ENCODE measurements at regions not wholly inside any gene's neighbourhood (a gene's known extent, or its start where the extent isn't known, plus 50 kb on each side); places are given as distances from the start of the nearest gene placed in this dataset.
A peak's percentile ranks its signal among the peaks of the same experiment; 100 is the strongest.
"Not testable (repeated sequence)": the region's sequence is repeated elsewhere in the genome, so short reads cannot be mapped to it uniquely, and the experiment has no call there.

DNA sequence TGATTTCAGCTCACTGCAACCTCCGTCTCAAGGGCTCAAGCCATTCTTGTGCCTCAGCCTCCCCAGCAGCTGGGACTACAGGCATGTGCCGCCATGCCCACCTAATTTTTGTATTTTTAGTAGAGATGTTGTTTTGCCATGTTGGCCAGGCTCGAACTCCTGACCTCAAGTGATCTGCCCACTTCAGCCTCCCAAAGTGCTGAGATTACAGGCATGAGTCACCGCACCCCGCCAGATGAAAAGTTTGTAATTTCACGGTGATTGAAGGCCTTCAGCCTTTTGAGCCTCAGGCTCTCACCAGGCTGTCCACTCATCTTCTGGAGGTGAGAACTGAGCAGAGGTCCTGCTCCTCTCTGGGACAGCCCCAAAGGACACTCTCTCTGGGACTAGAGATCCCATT, 103.2 kb downstream of the HIF1AN start:
- peak; percentile 15 for DNase-seq (ENCODE audit: low read depth)

DNA sequence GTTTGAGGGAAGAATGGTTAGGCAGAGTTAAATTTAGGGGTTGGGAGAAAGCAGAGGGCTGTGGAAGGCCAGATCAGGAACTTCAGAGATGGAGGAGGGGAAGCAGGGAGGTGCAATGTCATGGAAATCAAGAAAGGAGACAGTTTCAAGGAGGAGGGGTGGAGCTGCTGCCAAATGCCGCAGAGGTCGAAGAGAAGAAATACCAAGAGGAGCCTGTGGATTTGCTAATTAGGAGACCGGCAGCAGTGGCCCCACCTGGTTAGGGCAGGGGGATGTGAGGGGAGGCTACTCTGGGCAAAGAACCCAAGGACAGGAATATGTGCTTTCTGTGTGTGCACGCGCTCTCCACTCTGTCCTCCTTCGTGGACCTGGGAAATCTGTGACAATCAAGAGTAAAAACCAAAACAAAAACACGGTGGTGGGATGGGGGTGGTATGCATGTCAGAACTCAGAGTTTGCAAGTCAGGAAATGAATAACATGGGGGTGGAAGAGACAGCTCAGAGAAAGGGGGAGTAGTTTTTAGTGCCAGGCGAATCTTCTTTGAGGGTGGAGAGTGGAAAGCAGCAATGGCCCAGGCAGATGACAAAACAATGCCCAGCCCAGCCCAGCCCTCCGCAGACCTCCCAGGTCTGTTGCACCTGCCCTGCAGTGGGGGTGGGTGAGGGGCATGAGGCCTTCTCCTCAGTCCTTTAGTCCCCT, 102.9 kb upstream of the PAX2 start:
- no peak for DNase-seq (ENCODE audit: low read depth)

DNA sequence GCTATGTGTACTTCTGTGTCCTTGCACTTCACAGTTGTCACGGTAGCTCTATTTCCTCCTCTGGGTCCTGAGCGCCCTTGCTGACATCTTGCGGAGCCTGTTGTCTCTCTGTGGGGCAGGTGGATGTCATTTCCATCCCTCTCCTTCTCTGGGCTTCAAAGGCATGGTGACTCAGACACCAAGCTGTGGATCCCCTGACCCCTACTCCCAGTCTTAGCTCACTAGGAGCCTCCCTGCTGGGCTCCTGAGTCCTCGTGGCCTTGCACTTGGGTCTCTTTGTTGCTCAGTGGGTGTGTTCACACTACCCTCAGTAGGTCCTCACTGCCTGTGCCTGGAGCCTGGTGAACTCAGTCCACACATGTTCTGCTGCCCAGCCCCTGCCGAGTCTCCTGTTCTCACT, 100.3 kb upstream of the PAX2 start:
- DNase-seq (ENCODE audit: low read depth): no peak

DNA sequence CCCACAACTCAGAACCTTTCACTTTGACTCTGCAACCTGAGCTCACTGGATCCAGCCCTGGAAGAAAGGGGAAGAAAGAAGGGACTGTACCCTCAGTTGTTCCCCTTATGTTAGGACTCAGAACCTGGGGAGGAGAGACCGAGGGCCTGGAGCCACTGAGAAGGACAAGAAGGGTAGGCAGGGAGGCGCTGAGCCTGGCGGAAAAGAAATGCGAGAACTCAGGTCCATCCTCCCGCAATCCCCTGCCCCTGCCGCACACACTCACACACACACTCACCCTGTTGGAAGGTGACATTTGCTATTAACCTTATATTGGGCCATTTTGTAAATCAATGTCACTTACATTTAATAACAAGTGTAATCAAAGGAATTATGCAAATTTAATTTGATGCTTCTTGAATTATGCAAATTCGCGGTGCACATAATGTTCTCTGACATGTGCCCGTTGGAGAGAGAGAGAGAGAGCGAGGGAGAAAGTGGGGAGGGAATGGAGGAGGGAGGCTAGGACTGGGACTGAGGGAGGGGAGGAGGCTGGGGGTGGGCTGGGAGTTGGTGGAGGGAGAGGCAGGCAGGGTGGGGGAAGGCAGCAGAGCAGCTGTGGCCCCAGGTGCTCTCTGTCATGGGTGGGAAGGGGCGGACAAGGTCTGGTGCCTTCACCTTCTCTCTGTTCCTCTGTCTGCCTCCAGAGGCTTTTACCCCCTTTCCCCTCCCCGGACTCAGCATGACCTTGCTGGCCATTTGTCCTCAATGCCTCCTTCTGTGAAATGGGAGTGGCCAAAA, 99.6 kb upstream of the PAX2 start:
- DNase-seq (ENCODE audit: low read depth): no peak

DNA sequence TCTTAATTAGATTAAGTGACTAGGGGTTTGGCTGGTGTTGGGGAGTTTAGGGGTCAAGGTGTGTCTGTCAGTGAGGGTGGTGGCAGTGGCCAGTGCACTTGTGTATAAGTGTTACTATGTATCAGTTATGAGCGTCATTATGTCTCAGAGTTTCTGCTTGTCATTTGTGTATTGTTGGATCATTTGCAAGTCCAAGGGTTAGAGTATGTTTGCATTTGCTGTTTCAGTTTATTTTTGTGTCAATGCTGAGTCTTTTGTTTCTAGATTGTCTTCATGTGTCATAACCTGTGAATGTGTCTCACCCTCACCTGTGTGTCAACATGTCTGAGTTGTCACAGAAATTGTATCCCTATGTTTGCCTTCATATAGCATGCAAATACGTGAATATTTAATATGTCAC, 97.5 kb upstream of the PAX2 start:
- DNase-seq (ENCODE audit: low read depth): no peak

DNA sequence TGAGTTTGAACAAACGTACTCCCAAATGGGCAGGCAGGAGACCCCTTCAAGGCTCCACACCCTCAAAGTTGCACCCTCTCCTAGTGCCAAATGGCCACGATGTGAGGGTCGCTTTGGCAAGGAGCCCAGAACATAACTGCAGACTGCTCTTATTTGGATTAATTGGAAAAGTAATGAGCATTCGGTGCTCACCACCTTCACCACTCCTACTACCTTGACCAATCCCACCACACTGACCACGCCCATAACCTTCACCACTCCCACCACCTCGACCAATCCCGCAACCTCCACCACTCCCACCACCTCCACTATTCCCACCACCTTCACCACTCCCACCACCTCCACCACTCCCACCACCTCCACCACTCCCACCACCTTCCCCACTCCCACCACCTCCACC, 94.7 kb upstream of the PAX2 start:
- no peak for DNase-seq (ENCODE audit: low read depth)

DNA sequence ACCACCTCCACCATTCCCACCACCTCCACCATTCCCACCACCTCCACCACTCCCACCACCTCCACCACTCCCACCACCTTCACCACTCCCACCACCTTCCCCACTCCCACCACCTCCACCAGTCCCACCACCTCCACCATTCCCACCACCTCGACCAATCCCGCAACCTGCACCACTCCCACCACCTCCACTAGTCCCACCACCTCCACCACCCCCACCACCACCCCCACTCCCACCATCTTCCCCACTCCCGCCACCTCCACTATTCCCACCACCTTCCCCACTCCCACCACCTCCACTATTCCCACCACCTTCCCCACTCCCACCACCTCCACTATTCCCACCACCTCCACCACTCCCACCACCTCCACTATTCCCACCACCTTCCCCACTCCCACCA, 94.3 kb upstream of the PAX2 start:
- not testable (repeated sequence) for DNase-seq (ENCODE audit: low read depth)

DNA sequence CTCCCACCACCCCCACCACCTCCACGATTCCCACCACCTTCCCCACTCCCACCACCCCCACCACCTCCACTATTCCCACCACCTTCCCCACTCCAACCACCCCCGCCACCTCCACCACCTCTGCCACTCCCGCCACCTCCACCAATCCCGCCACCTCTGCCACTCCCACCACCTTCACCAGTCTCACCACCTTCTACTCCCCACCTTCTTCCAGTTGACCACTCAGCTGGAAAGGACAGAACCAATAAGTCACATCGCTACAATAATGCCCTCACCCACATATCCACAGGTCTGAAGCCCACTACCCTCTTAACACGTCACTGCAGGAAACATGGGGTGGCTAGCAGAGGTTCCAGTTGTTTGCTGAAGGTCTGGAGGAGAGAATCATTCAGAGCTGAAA, 93.5 kb upstream of the PAX2 start:
- DNase-seq (ENCODE audit: low read depth): no peak

DNA sequence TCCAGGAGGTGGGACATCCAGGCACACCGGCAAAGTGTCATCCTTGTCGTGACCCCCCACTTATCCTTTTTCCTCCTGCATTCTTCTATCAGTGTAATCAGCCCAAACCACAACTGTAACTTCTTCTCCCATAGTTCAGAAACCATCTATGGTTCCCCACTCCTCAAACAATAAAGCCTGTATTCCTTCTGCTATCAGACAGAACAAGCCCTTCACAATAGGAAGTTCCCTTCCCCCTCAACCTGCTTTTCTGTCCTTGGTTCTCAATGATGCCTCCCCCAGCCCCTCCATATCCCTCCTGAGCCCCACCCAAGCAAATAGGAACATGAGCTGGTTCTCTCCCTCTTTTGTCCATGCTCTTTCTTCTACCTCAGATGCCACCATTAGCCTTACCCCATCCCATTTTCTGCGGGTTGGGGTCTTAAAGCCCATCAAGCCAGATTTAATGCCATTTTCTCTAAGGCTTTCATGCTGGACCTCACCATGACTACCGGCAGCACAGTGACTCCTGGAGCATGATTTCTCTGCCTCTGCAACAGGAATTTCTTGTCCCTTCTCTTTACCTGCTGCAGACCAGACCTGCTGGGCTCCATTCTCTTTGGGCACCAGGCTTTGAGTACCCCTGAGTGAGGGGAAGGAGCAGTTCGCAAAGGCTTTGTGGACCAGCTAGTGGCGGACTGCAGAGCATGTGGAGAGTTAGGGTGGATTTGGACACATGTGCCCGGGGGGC, 92.8 kb upstream of the PAX2 start:
- DNase-seq (ENCODE audit: low read depth): no peak

DNA sequence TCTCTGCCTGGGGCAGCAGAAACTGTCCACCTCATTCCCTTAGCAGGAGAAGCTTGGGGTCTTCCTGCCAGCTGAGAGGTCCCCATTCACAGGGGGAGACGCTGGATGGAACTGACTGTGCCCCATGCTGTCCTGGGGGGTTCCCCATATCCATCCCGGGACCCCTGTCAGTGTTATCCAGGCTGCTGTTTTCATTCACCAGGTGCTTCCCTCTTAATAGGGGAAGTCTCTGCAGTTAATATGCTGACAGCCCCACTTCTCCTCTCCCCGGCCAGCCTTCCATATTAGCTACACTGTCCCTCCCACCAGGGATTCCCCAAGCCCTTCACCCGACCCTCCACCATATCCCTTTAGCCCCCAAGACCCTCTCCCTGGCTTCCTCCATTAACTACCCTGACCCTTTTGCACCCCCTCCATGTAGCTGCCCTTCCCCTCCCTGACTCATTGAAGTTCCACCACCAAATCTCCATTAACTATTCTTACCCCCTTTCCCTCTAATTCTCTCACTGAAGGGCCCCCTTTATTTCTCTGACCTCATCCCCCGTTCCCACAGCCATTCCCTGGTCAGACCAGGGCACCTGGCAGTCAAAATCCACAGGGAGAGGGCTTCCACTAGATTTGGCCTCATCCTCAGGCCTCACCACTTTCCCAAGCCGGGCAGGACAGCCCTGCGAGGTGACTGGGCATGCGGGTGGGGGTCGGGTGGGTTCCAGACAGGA, 92.0 kb upstream of the PAX2 start:
- no peak for DNase-seq (ENCODE audit: low read depth)

DNA sequence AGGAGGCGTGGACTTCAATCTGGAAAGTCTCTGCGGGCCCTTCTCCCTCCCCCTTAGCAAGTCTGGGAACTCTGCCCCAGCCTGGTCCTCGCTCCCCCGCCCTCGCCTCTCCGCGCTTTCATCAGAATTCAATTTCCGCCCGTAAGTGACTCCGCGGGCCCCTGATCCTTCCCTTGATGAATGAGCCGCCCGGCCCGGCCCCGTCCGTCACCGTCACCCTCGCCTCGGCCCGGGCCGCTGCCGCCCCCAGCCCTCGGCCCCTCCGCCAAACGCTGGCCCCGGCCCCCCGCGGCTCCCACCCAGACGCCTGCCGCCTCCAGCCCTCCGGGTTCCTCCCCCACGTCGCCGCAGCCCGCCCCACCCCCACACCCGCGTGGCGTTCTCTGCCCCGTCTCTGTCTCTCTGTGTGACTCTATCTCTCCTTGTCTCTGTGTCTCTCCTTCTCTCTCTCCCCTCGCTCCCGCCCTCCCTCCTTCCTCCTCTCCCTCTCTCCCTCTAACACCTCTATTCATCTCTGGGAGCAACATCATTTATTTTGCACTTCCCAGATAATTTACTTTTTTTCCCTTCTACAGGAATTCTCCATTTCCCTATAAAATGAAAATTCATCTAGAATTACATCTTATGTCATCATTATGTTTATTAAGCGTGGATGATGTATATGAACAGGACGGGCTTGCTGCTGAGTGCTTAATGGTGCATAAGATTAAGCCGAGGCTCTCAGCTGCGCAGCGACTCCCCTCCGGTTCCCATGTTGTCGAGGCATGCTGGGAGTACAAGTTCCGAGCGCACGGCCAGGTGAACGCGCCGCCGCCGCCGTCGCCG, 91.2 kb upstream of the PAX2 start:
- peak; percentile 5 for DNase-seq (ENCODE audit: low read depth)

DNA sequence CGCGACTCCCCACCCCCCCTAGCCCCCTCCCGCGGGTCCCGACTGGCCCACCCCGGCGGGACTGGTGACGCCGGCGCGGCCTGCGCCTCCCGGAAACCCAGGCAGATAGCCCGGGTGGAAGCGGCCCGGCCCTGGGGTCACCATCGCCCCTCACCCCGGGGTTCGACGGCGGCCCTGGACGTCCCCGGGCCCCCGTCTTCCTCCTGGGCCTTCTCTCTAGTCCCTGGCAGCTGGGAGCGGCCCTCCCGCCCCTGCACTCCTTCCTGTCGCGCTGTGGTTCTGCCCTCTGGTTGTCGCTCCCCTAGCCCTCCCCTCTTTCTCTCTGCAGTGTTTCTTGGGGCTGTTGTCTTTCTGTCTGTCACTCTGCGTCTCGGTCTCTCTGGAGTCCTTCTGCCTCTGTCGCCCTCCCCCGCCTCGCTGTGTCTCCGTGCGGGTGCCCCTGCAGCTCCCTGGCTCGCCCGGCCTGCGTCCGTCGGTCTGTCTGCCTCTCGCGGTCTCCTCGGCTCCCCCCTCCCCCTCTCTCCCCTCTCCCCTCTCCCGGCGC, 90.5 kb upstream of the PAX2 start:
- DNase-seq (ENCODE audit: low read depth): no peak

DNA sequence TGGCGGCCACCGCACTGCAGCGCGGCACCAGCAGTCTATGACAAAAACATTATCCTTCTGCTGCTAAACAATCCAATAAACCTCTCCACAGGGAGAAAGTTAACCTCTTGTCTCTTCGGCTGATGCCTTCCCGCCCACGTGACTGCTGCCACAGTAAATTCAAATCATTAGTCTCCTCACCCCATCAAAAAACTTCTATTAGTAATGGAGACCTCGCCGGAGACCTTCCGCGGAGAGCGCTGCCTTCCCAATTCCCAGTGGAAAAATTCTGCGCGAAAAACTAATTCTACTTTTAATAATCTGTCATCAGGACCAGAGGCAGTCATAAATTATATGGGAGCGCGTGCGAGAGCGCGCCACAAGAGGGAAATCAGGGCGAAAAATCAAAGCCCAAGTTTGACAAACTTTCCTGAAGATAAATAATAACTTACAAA, 90.0 kb upstream of the PAX2 start:
- no peak for DNase-seq (ENCODE audit: low read depth)

DNA sequence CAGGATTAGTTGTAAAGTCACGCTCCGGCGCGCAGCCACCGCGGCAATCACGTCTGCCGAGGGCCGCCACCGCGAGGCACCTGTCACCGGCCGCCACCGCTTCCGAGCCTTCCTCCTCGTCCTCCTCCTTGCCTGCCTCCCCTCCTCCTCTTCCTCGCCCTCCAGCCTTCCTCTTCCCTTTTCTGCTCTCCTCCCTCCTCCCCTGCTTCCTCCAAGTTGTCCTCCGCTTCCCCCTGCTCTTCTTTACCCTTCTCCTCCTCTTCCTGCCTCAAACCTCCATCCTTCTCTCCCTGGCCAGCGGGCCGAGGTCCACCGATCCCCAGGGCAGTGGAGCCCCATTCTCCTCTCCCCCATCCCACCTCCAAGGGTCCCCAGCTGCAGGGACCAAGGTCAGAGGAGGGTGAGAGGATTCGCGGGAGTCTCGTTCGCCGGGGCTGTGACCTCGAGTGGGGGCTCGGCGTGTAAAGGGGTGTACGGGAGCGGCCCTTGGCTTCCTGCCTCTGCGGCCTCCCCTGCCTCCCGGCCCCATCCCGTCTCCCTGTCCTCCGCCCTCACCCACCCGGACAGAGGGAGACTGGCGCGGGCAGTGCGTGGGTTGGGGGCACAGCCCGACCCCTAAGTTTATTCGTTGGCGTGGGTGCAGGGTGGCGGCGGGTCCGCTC, 89.5 kb upstream of the PAX2 start:
- no peak for DNase-seq (ENCODE audit: low read depth)

DNA sequence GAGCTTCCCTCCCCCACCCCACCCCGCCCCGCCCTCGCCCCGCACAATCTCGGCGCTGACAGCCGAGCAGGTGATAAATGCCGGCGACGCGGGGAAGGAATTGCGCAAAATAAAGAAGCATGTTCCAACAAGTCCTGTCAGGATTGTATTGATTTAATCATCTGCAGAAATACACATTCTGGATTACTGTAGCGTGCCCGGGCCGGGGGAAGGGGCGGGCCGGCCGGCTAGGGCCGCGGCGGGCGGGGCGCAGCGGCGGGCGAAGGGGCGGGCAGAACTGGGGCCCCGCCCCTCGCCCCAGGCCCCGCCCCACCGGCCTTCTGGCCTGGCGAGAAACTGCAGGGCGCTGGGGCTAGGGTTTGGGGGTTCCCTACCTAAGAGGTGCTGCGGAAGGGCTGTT, 88.9 kb upstream of the PAX2 start:
- no peak for DNase-seq (ENCODE audit: low read depth)

DNA sequence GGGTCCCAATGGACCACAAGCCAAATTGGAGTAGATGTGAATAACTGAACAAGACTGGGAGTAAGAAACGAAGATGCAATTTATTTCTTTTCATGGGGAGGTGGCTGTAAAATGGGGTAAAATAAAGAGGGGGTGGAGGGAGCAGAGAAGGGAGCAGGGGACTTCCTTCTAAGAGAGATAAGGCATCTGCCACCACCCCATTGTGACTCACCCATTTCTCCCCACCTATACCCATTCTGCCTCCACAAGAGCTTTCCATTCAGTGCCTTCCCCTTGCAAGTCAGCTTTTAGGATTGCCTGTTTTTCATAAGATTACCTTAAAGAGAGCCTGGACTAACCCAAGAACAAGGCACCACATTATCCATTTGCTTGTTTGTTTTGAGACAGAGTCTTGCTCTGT, 87.1 kb upstream of the PAX2 start:
- no peak for DNase-seq (ENCODE audit: low read depth)

DNA sequence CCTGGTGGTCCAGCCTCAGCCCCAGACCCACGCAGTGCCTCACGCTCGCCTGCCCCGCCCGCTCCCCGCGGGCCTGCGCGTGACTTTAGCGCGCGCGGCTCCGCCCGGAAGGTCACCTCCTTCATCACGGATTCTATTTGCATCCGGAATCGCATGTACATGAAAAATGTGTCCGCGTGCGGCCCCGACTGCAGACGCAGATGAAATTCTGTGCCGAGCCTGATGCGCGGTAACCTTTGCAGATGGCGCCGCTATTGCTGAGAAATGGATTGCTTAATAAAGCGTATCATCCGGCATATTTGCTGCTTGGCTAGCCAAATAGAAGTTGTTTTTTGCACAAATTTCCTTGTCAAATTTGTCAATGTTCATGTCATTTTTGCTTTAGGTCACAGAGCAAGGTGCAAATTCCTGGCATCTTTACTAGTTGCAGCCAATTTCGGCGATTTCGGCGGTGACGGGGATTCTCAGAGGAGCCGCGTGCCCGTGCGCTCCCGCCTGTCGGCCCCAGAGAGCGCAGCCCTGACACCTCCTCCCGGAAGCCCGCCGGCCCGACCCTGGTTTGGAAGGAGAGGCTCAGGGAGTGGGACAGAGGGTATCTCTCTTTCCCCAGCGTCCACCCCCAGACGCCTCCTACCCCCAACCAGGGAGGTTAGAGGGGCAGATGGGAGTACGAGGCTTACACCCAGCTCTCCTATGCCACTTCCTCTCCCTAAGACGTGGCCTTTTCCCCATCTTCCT, 85.9 kb upstream of the PAX2 start:
- no peak for DNase-seq (ENCODE audit: low read depth)

DNA sequence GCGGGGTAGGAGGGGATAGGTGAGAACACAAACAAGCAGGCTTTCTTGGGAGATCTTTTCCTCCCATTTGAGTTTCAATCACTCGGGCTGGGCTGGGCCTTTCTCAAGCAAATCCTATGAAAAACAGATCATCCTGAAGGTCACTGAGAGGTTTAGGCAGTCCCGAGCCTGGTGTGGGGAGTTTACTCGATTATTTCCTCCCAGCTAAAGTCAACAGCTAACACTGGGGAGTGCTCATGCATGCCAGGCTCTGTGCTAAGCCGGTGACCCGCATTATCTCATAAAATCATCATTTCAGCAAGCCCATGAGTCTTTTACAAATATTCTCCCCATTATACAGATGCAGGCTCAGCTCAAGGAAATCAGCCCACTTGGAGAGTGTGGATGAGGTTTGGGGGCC, 85.0 kb upstream of the PAX2 start:
- DNase-seq (ENCODE audit: low read depth): no peak

DNA sequence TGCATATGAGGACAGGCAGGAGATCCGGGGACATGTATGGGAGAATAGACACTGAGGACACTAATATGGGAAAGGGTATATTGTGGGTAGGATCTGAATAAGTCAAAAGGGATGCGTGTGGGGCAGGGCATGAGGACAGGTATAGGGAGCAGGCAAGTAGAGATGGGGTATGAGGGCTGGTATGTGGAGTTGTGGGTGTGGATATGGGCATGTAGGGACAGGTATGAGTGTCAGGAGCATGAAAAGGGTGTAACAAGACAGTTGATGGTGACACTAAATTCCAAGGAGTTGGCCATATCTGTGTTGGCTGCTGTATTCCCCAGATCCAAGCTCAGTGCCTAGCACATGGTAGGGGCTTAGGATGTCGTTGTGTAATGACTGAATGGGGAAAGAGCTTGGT, 84.4 kb upstream of the PAX2 start:
- DNase-seq (ENCODE audit: low read depth): no peak

DNA sequence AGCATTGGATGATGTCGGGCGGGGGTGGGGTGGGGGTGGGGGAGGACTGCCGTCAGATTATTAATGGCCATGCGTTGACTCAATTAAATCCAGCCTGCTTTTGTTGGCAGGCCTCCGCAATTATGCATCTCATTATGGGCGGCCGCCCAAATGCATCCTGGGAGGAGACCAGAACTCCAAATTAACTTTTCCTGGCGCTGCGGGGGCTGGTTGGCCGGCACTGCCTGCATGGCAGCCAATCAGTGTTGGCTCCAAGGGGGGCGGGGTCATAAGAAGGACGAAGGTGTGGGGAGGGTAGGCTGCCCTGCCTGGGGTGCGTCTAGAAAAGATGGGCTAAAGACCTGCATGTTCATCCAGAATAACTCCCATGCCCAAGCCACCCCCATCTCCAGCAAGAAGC, 83.9 kb upstream of the PAX2 start:
- DNase-seq (ENCODE audit: low read depth): no peak

All from RPMI7951 (cell line).